Body of pancreas (tissue), 4 donors: ENCODE measurements at regions not wholly inside any gene's neighbourhood (a gene's known extent, or its start where the extent isn't known, plus 50 kb on each side); places are given as distances from the start of the nearest gene placed in this dataset.

Source experiments
- POLR2A ChIP-seq, 3 donors: fragments of 450-650 bp; IDR thresholded peaks; one replicate each; pipeline ENCODE4 v1.6.1; 2016; ENCODE audit warnings: antibody characterized with exemption in 3 of 3, mild to moderate bottlenecking in 2 of 3
- TF ChIP-seq, protein P1 (sequence below), 7 experiments: fragments of 450-650 bp in 4 of 7; fragments of 200-600 bp in 3 of 7; sonication (generic) in 3 of 7; IDR thresholded peaks; one replicate each; pipeline ENCODE4 v1.5.1; 2016 to 2019; ENCODE audit warnings: antibody characterized with exemption in 7 of 7

DNA sequence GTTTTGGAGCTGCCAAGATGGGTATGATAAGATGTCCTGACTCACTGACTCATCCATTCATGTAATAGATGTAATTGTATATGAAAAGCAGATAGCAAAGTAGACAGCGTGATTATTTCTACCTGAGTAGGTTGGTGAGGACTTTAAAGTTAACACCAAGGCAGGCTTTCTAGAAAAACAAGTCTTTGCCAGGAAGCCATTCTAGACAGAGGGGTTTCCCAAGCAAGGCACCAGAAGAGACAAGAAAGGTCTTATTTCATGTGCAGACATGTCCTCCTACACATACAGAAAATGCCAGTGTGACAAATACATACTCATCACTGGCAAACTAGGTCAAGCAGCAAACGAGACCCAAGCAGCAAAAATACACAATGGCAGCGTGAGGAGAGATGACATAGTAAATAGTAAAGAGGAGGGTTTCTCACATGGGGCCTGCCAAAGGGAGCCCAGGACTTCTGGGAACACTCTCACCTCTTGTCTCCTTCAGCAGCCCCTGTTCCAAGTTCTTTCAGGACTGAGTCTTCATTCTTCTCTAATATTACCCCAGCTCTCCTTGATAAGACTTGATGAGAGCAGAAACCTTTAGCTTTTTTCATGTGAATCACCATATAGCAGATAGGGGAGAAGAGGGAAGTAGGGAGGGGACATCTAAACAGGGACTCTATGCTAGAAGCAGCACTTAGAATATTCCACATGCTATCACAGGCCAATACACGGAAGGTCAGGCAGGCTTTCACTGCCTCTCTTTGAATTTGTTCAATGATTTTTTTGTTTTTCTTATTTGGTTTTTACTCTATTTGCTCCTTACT lies 114.6 kb upstream of the ATP1B1 start:
- TF ChIP-seq POLR2A (IDR thresholded peaks at IDR 0.05), result no peak
- TF ChIP-seq, protein P1, sequence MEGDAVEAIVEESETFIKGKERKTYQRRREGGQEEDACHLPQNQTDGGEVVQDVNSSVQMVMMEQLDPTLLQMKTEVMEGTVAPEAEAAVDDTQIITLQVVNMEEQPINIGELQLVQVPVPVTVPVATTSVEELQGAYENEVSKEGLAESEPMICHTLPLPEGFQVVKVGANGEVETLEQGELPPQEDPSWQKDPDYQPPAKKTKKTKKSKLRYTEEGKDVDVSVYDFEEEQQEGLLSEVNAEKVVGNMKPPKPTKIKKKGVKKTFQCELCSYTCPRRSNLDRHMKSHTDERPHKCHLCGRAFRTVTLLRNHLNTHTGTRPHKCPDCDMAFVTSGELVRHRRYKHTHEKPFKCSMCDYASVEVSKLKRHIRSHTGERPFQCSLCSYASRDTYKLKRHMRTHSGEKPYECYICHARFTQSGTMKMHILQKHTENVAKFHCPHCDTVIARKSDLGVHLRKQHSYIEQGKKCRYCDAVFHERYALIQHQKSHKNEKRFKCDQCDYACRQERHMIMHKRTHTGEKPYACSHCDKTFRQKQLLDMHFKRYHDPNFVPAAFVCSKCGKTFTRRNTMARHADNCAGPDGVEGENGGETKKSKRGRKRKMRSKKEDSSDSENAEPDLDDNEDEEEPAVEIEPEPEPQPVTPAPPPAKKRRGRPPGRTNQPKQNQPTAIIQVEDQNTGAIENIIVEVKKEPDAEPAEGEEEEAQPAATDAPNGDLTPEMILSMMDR (IDR thresholded peaks at IDR 0.05), result no peak
